Erythroblast (primary cell): ENCODE measurements at regions not wholly inside any gene's neighbourhood (a gene's known extent, or its start where the extent isn't known, plus 50 kb on each side); places are given as distances from the start of the nearest gene placed in this dataset.

Experiments used
- GATA1 ChIP-seq: IDR thresholded peaks from 2 replicates; pipeline ENCODE4 v1.6.1; 2011; ENCODE audit warnings: low read depth, mild to moderate bottlenecking, control low read depth, low read length, moderate library complexity
- POLR2A ChIP-seq: IDR thresholded peaks from 2 replicates; pipeline ENCODE4 v1.6.1; 2011; ENCODE audit warnings: mild to moderate bottlenecking, low read length

GRCh38 chr14:100404419-100404818 is 81.3 kb downstream of the SLC25A47 start:
- no peak for TF ChIP-seq POLR2A
- no peak for TF ChIP-seq GATA1
